ENCODE measurements at regions not wholly inside any gene's neighbourhood (a gene's known extent, or its start where the extent isn't known, plus 50 kb on each side); places are given as distances from the start of the nearest gene placed in this dataset.

DNA sequence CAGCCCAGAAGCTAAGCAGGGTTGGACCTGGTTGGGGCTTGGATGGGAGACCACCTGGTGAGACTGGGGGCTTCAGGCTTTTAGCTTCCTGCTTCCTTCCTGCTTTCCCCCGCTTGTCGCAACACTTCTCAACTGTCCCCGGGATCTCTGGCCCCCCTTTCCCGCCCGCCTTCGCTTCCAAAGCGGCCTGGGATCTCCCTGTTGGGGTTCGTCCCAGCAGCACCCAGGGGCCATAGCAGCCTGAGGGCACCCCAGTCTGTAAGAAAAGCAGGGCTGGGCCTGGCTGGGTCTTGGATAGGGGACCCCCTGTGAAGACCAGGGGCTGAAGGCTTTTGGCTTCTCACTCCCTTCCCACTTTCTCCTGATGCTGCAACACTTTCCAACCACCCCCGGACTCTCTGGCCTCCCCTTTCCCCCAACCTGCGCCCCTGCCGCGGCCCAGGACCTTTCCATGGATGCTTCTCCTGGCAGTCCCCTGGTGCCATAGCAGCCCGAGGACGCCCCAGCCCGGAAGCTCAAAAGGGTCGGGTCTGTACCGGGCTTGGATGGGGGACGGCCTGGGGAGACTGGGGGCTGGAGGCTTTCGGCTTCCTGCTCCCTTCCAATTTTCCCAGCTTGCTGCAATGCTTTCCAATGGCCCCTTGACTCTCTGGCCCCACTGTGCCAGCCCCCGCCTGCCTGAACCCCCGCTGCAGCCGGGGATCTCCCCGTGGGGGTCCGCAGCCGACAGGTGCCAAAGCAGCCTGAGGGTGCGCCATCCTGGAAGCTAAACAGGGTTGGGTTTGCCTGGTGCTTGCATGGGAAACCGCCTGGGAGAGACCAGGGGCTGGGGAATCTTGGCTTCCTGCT is 2276.2 kb downstream of the TP53TG3F start:
- intact Hi-C loops (cut with DNase I), result no loop called here

DNA sequence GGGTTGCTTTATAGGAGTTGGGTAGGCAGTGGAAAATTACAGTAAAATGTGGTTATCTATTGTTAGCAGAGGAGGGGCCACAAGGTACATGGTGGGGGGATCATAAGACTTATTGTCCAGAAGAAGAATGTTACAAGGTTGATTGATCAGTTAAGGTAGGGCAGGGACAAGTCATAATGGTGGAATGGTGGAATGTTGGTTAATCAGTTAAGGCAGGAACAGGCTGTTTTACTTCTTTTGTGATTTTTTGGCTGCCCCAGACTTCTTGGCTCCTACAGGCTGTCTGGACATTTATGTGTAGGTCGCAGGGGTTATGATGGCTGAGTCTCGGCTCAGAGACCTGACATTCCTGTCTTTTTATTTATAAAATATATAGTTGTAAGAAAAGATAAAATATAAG is 2277.1 kb downstream of the TP53TG3F start:
- H3K36me3 ChIP-seq, result no peaks in the 10 kb centered on the region
- H3K27ac ChIP-seq, result no peak overlapping the region
- no peaks in the 10 kb centered on the region for H3K4me1 ChIP-seq (ENCODE audit: insufficient read depth)
- 49 to 74% (median 63%) methylated on average over 2 of the region's 2 CpGs for WGBS, 3 donors
- H3K27me3 ChIP-seq, result no peaks in the 10 kb centered on the region
- TF ChIP-seq EP300 (IDR thresholded peaks at IDR 0.05) (no peak), POLR2A (IDR thresholded peaks at IDR 0.05) (no peak)
- TF ChIP-seq, protein P1, sequence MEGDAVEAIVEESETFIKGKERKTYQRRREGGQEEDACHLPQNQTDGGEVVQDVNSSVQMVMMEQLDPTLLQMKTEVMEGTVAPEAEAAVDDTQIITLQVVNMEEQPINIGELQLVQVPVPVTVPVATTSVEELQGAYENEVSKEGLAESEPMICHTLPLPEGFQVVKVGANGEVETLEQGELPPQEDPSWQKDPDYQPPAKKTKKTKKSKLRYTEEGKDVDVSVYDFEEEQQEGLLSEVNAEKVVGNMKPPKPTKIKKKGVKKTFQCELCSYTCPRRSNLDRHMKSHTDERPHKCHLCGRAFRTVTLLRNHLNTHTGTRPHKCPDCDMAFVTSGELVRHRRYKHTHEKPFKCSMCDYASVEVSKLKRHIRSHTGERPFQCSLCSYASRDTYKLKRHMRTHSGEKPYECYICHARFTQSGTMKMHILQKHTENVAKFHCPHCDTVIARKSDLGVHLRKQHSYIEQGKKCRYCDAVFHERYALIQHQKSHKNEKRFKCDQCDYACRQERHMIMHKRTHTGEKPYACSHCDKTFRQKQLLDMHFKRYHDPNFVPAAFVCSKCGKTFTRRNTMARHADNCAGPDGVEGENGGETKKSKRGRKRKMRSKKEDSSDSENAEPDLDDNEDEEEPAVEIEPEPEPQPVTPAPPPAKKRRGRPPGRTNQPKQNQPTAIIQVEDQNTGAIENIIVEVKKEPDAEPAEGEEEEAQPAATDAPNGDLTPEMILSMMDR (IDR thresholded peaks at IDR 0.05), result no peak
- no peak overlapping the region for H3K4me3 ChIP-seq
- intact Hi-C loops (cut with DNase I), result no loop called here
- H3K9me3 ChIP-seq, result no peaks in the 10 kb centered on the region
- no peak for DNase-seq

More for the DNA sequence above, 2276.2 kb downstream of the TP53TG3F start:
- H3K27ac ChIP-seq, result no peak overlapping the region
- no peaks in the 10 kb centered on the region for H3K36me3 ChIP-seq
- WGBS, 3 donors, result 82 to 85% (median 85%) methylated on average over 27 of the region's 27 CpGs
- H3K4me3 ChIP-seq, result no peak overlapping the region
- no peak for TF ChIP-seq EP300 (IDR thresholded peaks at IDR 0.05)
- TF ChIP-seq, protein P1 (IDR thresholded peaks at IDR 0.05), result no peak
- no peak for TF ChIP-seq POLR2A (IDR thresholded peaks at IDR 0.05)
- H3K4me1 ChIP-seq (ENCODE audit: insufficient read depth), result no peaks in the 10 kb centered on the region
- no peaks in the 10 kb centered on the region for H3K9me3 ChIP-seq
- DNase-seq, result no peak
- H3K27me3 ChIP-seq, result no peaks in the 10 kb centered on the region

DNA sequence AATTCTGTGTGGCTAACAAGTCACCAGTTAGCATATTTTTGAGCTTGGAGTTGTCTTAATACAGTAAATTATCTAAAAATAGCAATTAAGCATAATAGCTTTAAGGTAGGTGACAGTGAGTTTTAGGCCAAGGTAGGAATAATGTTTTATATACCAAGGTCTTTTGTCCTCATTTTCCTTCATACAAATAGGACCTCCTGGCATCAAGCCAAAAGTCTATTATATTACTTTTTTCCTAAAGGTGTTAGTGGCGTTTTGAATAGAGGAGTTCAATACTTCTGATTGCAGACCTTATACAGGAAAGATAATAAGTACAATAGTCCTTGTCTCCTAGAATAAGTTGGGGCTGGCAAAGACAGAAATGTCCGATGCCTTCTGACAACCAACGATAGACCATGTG is 2277.7 kb downstream of the TP53TG3F start:
- no peaks in the 10 kb centered on the region for H3K36me3 ChIP-seq
- H3K4me3 ChIP-seq, result no peak overlapping the region
- TF ChIP-seq EP300 (IDR thresholded peaks at IDR 0.05), result no peak
- TF ChIP-seq, protein P1 (IDR thresholded peaks at IDR 0.05), result no peak
- WGBS, 3 donors, result 74 to 81% (median 79%) methylated on average over 3 of the region's 3 CpGs
- H3K9me3 ChIP-seq, result no peaks in the 10 kb centered on the region
- intact Hi-C loops (cut with DNase I), result no loop called here
- H3K27me3 ChIP-seq, result no peaks in the 10 kb centered on the region
- DNase-seq, result no peak
- no peaks in the 10 kb centered on the region for H3K4me1 ChIP-seq (ENCODE audit: insufficient read depth)
- no peak overlapping the region for H3K27ac ChIP-seq

DNA sequence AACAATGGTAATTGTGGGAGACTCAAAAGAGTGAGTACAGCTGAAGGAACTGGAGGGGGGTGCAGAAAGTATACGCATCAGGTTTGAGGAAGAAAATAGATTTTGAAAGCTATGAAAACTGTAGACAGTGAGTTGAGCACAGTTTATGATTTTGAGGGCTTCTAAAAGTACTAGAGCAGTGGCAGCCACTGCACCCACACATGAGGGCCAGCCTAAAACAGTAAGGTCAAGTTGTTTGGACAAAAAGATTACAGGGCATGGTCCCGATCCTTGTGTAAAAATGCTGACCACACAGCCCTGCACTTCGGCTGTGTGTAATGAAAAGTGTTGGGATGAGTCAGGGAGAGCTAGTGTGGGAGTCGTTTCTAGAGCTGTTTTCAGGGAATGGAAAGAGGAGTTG is 2282.1 kb downstream of the TP53TG3F start:
- no peaks in the 10 kb centered on the region for H3K9me3 ChIP-seq
- no peak for DNase-seq
- intact Hi-C loops (cut with DNase I), result no loop called here
- H3K27ac ChIP-seq, result no peak overlapping the region
- H3K27me3 ChIP-seq, result no peaks in the 10 kb centered on the region
- H3K36me3 ChIP-seq, result no peaks in the 10 kb centered on the region
- WGBS, 3 donors, result 54 to 72% (median 67%) methylated on average over 4 of the region's 4 CpGs
- TF ChIP-seq, protein P1 (IDR thresholded peaks at IDR 0.05), result no peak
- TF ChIP-seq POLR2A (IDR thresholded peaks at IDR 0.05) (no peak), EP300 (IDR thresholded peaks at IDR 0.05) (no peak)
- no peaks in the 10 kb centered on the region for H3K4me1 ChIP-seq (ENCODE audit: insufficient read depth)
- H3K4me3 ChIP-seq, result no peak overlapping the region
